Lower lobe of right lung (tissue), 2 donors: ENCODE measurements at regions not wholly inside any gene's neighbourhood (a gene's known extent, or its start where the extent isn't known, plus 50 kb on each side); places are given as distances from the start of the nearest gene placed in this dataset.

ENCODE experiments used
- ATAC-seq, 2 donors: fragments of 200-7000 bp; cut with Tn5 transposase; one replicate each; pipeline ENCODE4 v1.9.1; 2020 to 2022; ENCODE audit warnings: mild to moderate bottlenecking in 2 of 2, moderate library complexity in 2 of 2
- DNase-seq: peaks from one replicate; pipeline ENCODE4 v3.0.0-alpha.2; 2020
- H3K27ac ChIP-seq: fragments of 200-600 bp; one replicate; pipeline ENCODE4 v1.8.0; 2022
- H3K27me3 ChIP-seq: fragments of 200-600 bp; one replicate; pipeline ENCODE4 v1.8.0; 2022; ENCODE audit warnings: low read depth
- H3K36me3 ChIP-seq: fragments of 200-600 bp; one replicate; pipeline ENCODE4 v1.8.0; 2022; ENCODE audit warnings: mild to moderate bottlenecking
- H3K4me1 ChIP-seq: fragments of 200-600 bp; one replicate; pipeline ENCODE4 v1.8.0; 2022
- H3K4me3 ChIP-seq: fragments of 200-600 bp; one replicate; pipeline ENCODE4 v1.8.0; 2022; ENCODE audit warnings: mild to moderate bottlenecking
- H3K9me3 ChIP-seq: fragments of 200-600 bp; one replicate; pipeline ENCODE4 v1.8.0; 2022
- intact Hi-C: fragments of 100-400 bp; cut with DNase I; formaldehyde crosslinking; loops from one replicate; pipeline ENCODE4 v1.11.0; 2022
- TF ChIP-seq, protein P1 (sequence below): fragments of 200-600 bp; IDR thresholded peaks from one replicate; pipeline ENCODE4 v1.8.0; 2022; ENCODE audit warnings: antibody characterized with exemption, mild to moderate bottlenecking
- donor health status: DM: no; HTN: yes; CAD: no; lungs with severe emphysema.

DNA sequence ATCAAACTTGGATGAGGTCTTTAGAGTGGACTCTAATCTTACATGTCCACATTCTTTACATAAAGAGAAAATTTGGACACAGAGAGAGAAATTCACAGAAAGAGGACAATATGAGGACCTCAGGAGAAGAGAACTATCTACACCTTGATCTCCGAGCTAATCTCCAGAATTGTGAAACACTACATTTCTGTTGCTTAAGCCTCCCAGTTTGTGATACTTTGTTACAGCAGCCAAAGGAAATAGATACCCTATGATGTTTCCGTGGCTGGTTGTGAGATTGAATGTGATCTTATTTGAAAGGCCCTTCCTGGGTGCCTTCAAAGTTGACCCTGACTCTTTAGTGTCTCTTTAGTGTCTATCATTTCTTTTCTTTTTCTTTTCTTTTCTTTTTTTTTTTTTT, 326.1 kb upstream of the CLNK start:
- H3K27me3 ChIP-seq = no peaks in the 10 kb centered on the region
- H3K4me3 ChIP-seq = no peak overlapping the region
- intact Hi-C loops = no loop called here
- ATAC-seq = no peak
- H3K27ac ChIP-seq = no peak overlapping the region
- TF ChIP-seq, protein P1, sequence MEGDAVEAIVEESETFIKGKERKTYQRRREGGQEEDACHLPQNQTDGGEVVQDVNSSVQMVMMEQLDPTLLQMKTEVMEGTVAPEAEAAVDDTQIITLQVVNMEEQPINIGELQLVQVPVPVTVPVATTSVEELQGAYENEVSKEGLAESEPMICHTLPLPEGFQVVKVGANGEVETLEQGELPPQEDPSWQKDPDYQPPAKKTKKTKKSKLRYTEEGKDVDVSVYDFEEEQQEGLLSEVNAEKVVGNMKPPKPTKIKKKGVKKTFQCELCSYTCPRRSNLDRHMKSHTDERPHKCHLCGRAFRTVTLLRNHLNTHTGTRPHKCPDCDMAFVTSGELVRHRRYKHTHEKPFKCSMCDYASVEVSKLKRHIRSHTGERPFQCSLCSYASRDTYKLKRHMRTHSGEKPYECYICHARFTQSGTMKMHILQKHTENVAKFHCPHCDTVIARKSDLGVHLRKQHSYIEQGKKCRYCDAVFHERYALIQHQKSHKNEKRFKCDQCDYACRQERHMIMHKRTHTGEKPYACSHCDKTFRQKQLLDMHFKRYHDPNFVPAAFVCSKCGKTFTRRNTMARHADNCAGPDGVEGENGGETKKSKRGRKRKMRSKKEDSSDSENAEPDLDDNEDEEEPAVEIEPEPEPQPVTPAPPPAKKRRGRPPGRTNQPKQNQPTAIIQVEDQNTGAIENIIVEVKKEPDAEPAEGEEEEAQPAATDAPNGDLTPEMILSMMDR = no peak
- H3K9me3 ChIP-seq = no peaks in the 10 kb centered on the region
- H3K4me1 ChIP-seq = no peaks in the 10 kb centered on the region
- DNase-seq = no peak
- H3K36me3 ChIP-seq = no peaks in the 10 kb centered on the region

- Histone ChIP-seq H3K9me3 (no peaks in the 10 kb centered on the region), H3K4me3 (no peak overlapping the region), H3K27ac (no peak overlapping the region), H3K36me3 (no peaks in the 10 kb centered on the region), H3K4me1 (no peaks in the 10 kb centered on the region), H3K27me3 (no peaks in the 10 kb centered on the region)
- TF ChIP-seq, protein P1 = no peak
- DNase-seq (no peak), ATAC-seq (no peak)
- intact Hi-C loops = no loop called here
These were observed 324.7 kb upstream of the CLNK start for GRCh38 chr4:11009281-11009680.

DNA sequence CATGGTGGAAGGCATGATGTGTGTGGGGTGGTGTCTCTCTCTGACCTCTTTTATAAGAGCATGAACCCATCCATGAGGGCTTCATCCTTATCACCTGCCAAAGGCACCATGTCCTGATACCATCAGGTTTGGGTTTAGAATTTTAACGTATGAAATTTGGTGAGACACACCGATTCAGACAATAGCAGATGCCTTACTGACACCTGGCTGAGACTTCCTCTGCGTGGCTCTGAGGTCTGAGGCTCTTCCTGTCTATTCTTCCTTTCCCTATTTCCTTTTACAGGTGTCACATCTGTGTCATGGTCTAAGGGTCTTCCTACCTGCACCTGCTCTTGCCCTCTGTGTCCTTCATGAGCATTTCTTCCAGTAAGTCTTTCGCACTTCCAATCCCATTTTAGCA, 320.7 kb upstream of the CLNK start:
- Histone ChIP-seq H3K27me3 (no peaks in the 10 kb centered on the region), H3K4me3 (no peak overlapping the region), H3K36me3 (no peaks in the 10 kb centered on the region), H3K27ac (no peak overlapping the region), H3K9me3 (no peaks in the 10 kb centered on the region), H3K4me1 (no peaks in the 10 kb centered on the region)
- intact Hi-C loops = no loop called here
- DNase-seq = no peak
- TF ChIP-seq, protein P1 = no peak
- ATAC-seq = no peak

DNA sequence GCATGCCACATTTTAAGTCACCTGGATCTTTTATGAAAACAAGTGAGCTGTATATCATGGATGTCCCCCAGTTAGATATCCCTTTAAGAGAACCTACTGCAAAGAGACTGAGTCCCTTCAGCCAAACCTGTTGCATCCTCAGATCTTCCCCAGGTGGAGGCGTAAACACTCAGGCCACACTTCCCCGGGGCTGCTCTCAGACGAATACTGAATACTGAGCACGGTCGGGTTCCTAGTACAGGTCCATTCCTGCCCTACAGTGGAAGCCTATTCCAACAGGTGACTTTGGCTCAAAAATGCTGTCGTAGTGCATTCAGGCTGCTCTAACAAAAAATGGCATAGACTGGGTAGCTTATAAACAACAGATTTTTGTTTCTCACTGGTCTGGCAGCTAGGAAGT, 320.2 kb upstream of the CLNK start:
- H3K4me3 ChIP-seq = no peak overlapping the region
- intact Hi-C loops = no loop called here
- TF ChIP-seq, protein P1 = no peak
- H3K9me3 ChIP-seq = no peaks in the 10 kb centered on the region
- no peak overlapping the region for H3K27ac ChIP-seq
- DNase-seq (no peak), ATAC-seq (no peak)
- H3K27me3 ChIP-seq = no peaks in the 10 kb centered on the region
- no peaks in the 10 kb centered on the region for H3K36me3 ChIP-seq
- no peaks in the 10 kb centered on the region for H3K4me1 ChIP-seq

DNA sequence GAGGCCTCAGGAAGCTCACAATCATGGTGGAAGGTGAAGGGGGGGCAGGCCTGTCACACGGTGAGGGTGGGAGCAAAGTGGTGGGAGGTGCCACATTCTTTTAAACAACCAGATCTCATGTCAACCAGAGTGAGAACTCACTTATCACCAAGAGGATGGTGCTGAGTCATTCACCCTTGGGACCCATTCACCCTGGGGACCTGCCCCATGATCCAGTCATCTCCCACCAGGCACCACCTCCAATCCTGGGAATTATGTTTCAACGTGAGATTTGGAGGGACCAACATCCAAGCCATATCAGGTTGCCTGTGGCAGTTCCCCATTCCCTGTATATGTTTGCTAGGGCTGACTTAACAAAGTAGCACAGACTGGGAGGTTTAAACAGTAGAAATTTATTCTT, 318.4 kb upstream of the CLNK start:
- Histone ChIP-seq H3K9me3 (no peaks in the 10 kb centered on the region), H3K4me3 (no peak overlapping the region), H3K36me3 (no peaks in the 10 kb centered on the region), H3K27me3 (no peaks in the 10 kb centered on the region), H3K4me1 (no peaks in the 10 kb centered on the region), H3K27ac (no peak overlapping the region)
- intact Hi-C loops = no loop called here
- no peak for ATAC-seq
- TF ChIP-seq, protein P1 = no peak
- no peak for DNase-seq

DNA sequence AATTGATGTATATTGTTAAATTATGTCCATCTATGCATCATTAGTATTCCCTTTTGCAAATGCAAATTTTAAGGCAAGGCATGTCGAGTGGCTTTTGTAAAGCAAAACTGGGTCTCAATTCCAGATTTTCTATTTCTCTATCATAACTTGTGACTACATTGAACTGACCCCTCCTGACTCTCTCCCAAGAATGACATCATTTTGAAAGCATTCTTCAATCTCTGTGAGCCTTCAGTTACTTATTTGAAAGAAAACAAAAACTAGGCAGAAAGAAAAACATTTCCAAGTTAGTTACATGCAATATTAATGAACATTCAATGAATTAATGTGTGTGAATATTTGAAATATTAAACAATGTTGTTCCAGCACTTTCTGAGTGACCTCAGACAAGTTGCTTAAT, 314.3 kb upstream of the CLNK start:
- ATAC-seq = no peak
- Histone ChIP-seq H3K9me3 (no peaks in the 10 kb centered on the region), H3K4me1 (no peaks in the 10 kb centered on the region), H3K36me3 (no peaks in the 10 kb centered on the region), H3K27ac (no peak overlapping the region), H3K27me3 (no peaks in the 10 kb centered on the region), H3K4me3 (no peak overlapping the region)
- DNase-seq = no peak
- TF ChIP-seq, protein P1 = no peak
- intact Hi-C loops = no loop called here
